Endothelial cell of umbilical vein (primary cell): ENCODE measurements at regions not wholly inside any gene's neighbourhood (a gene's known extent, or its start where the extent isn't known, plus 50 kb on each side); places are given as distances from the start of the nearest gene placed in this dataset.

Source experiments
- BruUV-seq: library from RNA; stranded (reverse); fragments of 400-500 nt; replicated peaks from 2 replicates; lab custom pipeline; 2021; lab: Mats Ljungman, UMichigan
- CTCF ChIA-PET: fragments of 300-600, 350-600 bp; sonication (Branson Sonifier 250); formaldehyde crosslinking; loops from one replicate; lab custom pipeline; 2021; ENCODE audit warnings: antibody characterized with exemption, inconsistent platforms; lab: Charles Lee
- POLR2A ChIA-PET: fragments of 300-600, 350-600 bp; sonication (Branson Sonifier 250); formaldehyde crosslinking; loops from one replicate; lab custom pipeline; 2021; ENCODE audit warnings: antibody characterized with exemption, inconsistent platforms; lab: Charles Lee
- DNase-seq: peaks from one replicate; pipeline ENCODE4 v3.0.0-alpha.2; 2011; ENCODE audit warnings: low read depth, low spot score
- FAIRE-seq: peaks from 2 replicates; lab custom pipeline; 2011; peaks lifted over from hg19 to GRCh38; lab: Jason Lieb, UNC
- H2AFZ ChIP-seq: 2 replicates; pipeline ENCODE4 v1.6.0; 2012; ENCODE audit warnings: low read depth, low read length, control low read depth, inconsistent platforms
- H3K27ac ChIP-seq: 2 replicates; pipeline ENCODE4 v1.5.1; 2011; ENCODE audit warnings: low read depth, mild to moderate bottlenecking, control low read depth, low read length, moderate library complexity; ENCODE audit not compliant: insufficient read depth
- H3K27me3 ChIP-seq, 2 experiments: 2 replicates each; pipeline versions ENCODE4 v1.6.0 to v1.6.1; 2011; ENCODE audit warnings: low read length in 2 of 2, mixed read lengths in 1 of 2; ENCODE audit not compliant: control insufficient read depth in 2 of 2, insufficient read depth in 2 of 2
- H3K36me3 ChIP-seq, 2 experiments: 2 replicates in 1 of 2; 3 replicates in 1 of 2; pipeline ENCODE4 v1.5.1; 2011; ENCODE audit warnings: low read length in 2 of 2, mild to moderate bottlenecking in 1 of 2, moderate library complexity in 1 of 2; ENCODE audit not compliant: control insufficient read depth in 2 of 2, insufficient read depth in 2 of 2; ENCODE audit errors: extremely low read depth in 1 of 2
- H3K4me1 ChIP-seq: 3 replicates; pipeline ENCODE4 v1.5.1; 2011; ENCODE audit warnings: mild to moderate bottlenecking, low read length; ENCODE audit not compliant: control insufficient read depth, insufficient read depth; ENCODE audit errors: extremely low read depth
- H3K4me2 ChIP-seq: 2 replicates; pipeline ENCODE4 v1.6.1; 2011; ENCODE audit warnings: low read length, control low read depth, mixed read lengths; ENCODE audit not compliant: insufficient read depth
- H3K4me3 ChIP-seq, 3 experiments: fragments of 200-600 bp in 1 of 3; sonication (generic), shearing (Covaris generic) in 1 of 3; replicated peaks in 1 of 3; 2 replicates each; pipeline ENCODE4 v1.5.1; 2011 to 2016; ENCODE audit warnings: control low read depth in 3 of 3, low read length in 3 of 3, mild to moderate bottlenecking in 2 of 3, inconsistent platforms in 1 of 3, low read depth in 1 of 3, moderate library complexity in 1 of 3; ENCODE audit not compliant: insufficient read depth in 1 of 3
- H3K79me2 ChIP-seq: 2 replicates; pipeline ENCODE4 v1.6.0; 2012; ENCODE audit warnings: low read length, inconsistent platforms; ENCODE audit not compliant: control insufficient read depth, insufficient read depth
- H3K9ac ChIP-seq: replicated peaks from 2 replicates; pipeline ENCODE3; 2011; ENCODE audit warnings: low read length, control low read depth; ENCODE audit not compliant: insufficient read depth; ENCODE audit errors: extremely low read depth
- H3K9me1 ChIP-seq: replicated peaks from 3 replicates; pipeline ENCODE4 v1.6.0; 2011; ENCODE audit warnings: mild to moderate bottlenecking, low read length; ENCODE audit not compliant: control insufficient read depth, insufficient read depth; ENCODE audit errors: extremely low read depth
- H3K9me3 ChIP-seq: replicated peaks from 2 replicates; pipeline ENCODE4 v1.5.1; 2012; ENCODE audit warnings: low read length, inconsistent platforms; ENCODE audit not compliant: control insufficient read depth, insufficient read depth
- H4K20me1 ChIP-seq: replicated peaks from 2 replicates; pipeline ENCODE3; 2011; ENCODE audit warnings: mild to moderate bottlenecking, low read length; ENCODE audit not compliant: control insufficient read depth, insufficient read depth; ENCODE audit errors: extremely low read depth
- CTCF ChIP-seq, 2 donors: IDR thresholded peaks; 1 replicate in 1 of 2; 2 replicates in 1 of 2; pipeline ENCODE4 v1.5.1; 2011; ENCODE audit warnings: low read length in 2 of 2, mild to moderate bottlenecking in 2 of 2, moderate library complexity in 2 of 2, control low read depth in 1 of 2, inconsistent platforms in 1 of 2, low read depth in 1 of 2; ENCODE audit not compliant: insufficient read depth in 1 of 2; ENCODE audit errors: extremely low read depth in 1 of 2
- EZH2 ChIP-seq: IDR thresholded peaks from 2 replicates; pipeline ENCODE4 v1.6.1; 2012; ENCODE audit warnings: borderline replicate concordance, low read depth, mild to moderate bottlenecking, moderate library complexity, low read length, inconsistent platforms; ENCODE audit not compliant: severe bottlenecking
- FOS ChIP-seq: IDR thresholded peaks from 2 replicates; pipeline ENCODE4 v1.6.1; 2011; ENCODE audit warnings: mild to moderate bottlenecking, low read length, moderate library complexity, borderline replicate concordance; ENCODE audit not compliant: insufficient read depth
- GATA2 ChIP-seq: IDR thresholded peaks from 2 replicates; pipeline ENCODE4 v1.7.0; 2011; ENCODE audit warnings: low read depth, mild to moderate bottlenecking, moderate library complexity, mixed read lengths, low read length; ENCODE audit not compliant: insufficient read length, insufficient read depth
- JUN ChIP-seq: IDR thresholded peaks from 2 replicates; pipeline ENCODE4 v1.6.1; 2011; ENCODE audit warnings: borderline replicate concordance, low read depth; ENCODE audit not compliant: insufficient read length, insufficient read depth
- MAX ChIP-seq: IDR thresholded peaks from 2 replicates; pipeline ENCODE4 v1.6.1; 2011; ENCODE audit not compliant: insufficient read depth, insufficient read length
- MYC ChIP-seq: IDR thresholded peaks from one replicate; pipeline ENCODE4 v1.6.1; 2011; ENCODE audit warnings: mild to moderate bottlenecking, low read depth, low read length
- POLR2A ChIP-seq: IDR thresholded peaks from 2 replicates; pipeline ENCODE4 v1.6.1; 2012; ENCODE audit warnings: low read depth, mild to moderate bottlenecking, control low read depth, low read length
- POLR2AphosphoS5 ChIP-seq: IDR thresholded peaks from 2 replicates; pipeline ENCODE4 v1.6.1; 2012; ENCODE audit warnings: low read depth, mild to moderate bottlenecking, control low read depth, low read length, moderate library complexity; ENCODE audit not compliant: insufficient read depth
- dilution Hi-C: fragments of 300-500 bp; cut with MboI; formaldehyde crosslinking; loops from one replicate; pipeline ENCODE4 v1.15.0; 2019; ENCODE audit warnings: low sequenced_read_pairs; ENCODE audit not compliant: extremely low pct_ligation_motif_present
- intact Hi-C: fragments of 100-400 bp; cut with micrococcal nuclease; formaldehyde crosslinking; loops from one replicate; pipeline ENCODE4 v1.10.0; 2022

GRCh38 chr11:69575296-69576068, 65.5 kb upstream of the CCND1 start:
- CTCF ChIA-PET = interaction anchor here (0.9 kb wide), 1 partner anchor 12 kb away, joined by 3 read pairs; no protein-coding TSS in a partner anchor
- H3K9me3 ChIP-seq = no peaks in the 10 kb centered on the region
- no TSS peak for BruUV-seq
- POLR2A ChIA-PET = no interaction called here
- no peak overlapping the region for H3K4me2 ChIP-seq
- no peak overlapping the region for H2AFZ ChIP-seq
- H3K4me1 ChIP-seq = no peaks in the 10 kb centered on the region
- H3K9me1 ChIP-seq = no peaks in the 10 kb centered on the region
- H3K9ac ChIP-seq = no peak overlapping the region
- dilution Hi-C loops = no loop called here
- H4K20me1 ChIP-seq = no peaks in the 10 kb centered on the region
- FAIRE-seq = no peak
- intact Hi-C loops = no loop called here
- H3K79me2 ChIP-seq = no peaks in the 10 kb centered on the region
- no peak for DNase-seq
- H3K27ac ChIP-seq = no peak overlapping the region
- peaks cover 2 to 13% of the 10 kb centered on the region in 2 experiments for H3K27me3 ChIP-seq
- no peak overlapping the region for H3K4me3 ChIP-seq
- no peak for TF ChIP-seq EZH2
- no peak for TF ChIP-seq MAX
- TF ChIP-seq CTCF (IDR thresholded peaks at IDR 0.05; ENCODE audit: extremely low read depth in 1 of 2, insufficient read depth in 1 of 2, low read depth in 1 of 2, low read length in 2 of 2) = no peak
- TF ChIP-seq POLR2A = no peak
- no peak for TF ChIP-seq POLR2AphosphoS5
- no peak for TF ChIP-seq FOS
- no peak for TF ChIP-seq JUN
- TF ChIP-seq GATA2 = no peak
- TF ChIP-seq MYC = no peak
- no peaks in the 10 kb centered on the region for H3K36me3 ChIP-seq
